Uterus (tissue), 3 donors: ENCODE measurements at regions not wholly inside any gene's neighbourhood (a gene's known extent, or its start where the extent isn't known, plus 50 kb on each side); places are given as distances from the start of the nearest gene placed in this dataset.

Source experiments
- DNase-seq, 2 donors: peaks; one replicate each; pipeline ENCODE4 v3.0.0-alpha.2; 2019 to 2020
- H3K27ac ChIP-seq, 2 donors: fragments of 200-600 bp; sonication (generic); 1 replicate in 1 of 2; 2 replicates in 1 of 2; pipeline ENCODE4 v1.5.1; 2016 to 2018
- H3K27me3 ChIP-seq, 2 donors: fragments of 200-600 bp; sonication (generic); one replicate each; pipeline ENCODE4 v1.5.1; 2018 to 2019; ENCODE audit warnings: control low read depth in 1 of 2
- H3K36me3 ChIP-seq, 2 donors: fragments of 200-600 bp; sonication (generic); one replicate each; pipeline ENCODE4 v1.5.1; 2019; ENCODE audit warnings: control low read depth in 1 of 2
- H3K4me1 ChIP-seq, 2 donors: fragments of 200-600 bp; sonication (generic); one replicate each; pipeline ENCODE4 v1.5.1; 2018 to 2019; ENCODE audit warnings: control low read depth in 1 of 2
- H3K4me3 ChIP-seq, 2 donors: fragments of 200-600 bp; sonication (generic); 1 replicate in 1 of 2; 2 replicates in 1 of 2; pipeline ENCODE4 v1.5.1; 2018 to 2019; ENCODE audit warnings: mild to moderate bottlenecking in 1 of 2
- H3K9me3 ChIP-seq, 2 donors: fragments of 200-600 bp; sonication (generic); one replicate each; pipeline ENCODE4 v1.5.1; 2019; ENCODE audit warnings: control low read depth in 1 of 2
- POLR2A ChIP-seq, 2 donors: fragments of 450-650 bp; IDR thresholded peaks; one replicate each; pipeline ENCODE4 v1.6.1; 2016; ENCODE audit warnings: antibody characterized with exemption in 2 of 2, mild to moderate bottlenecking in 1 of 2, moderate library complexity in 1 of 2
- intact Hi-C: fragments of 100-400 bp; cut with DNase I; formaldehyde crosslinking; loops from one replicate; pipeline ENCODE4 v1.15.1; 2023; ENCODE audit warnings: low total_unique reads
- TF ChIP-seq, protein P1 (sequence below), 4 experiments: fragments of 200-600 bp in 2 of 4; fragments of 450-650 bp in 2 of 4; sonication (generic) in 2 of 4; IDR thresholded peaks; one replicate each; pipeline ENCODE4 v1.5.1; 2016 to 2019; ENCODE audit warnings: antibody characterized with exemption in 4 of 4, mild to moderate bottlenecking in 2 of 4, moderate library complexity in 1 of 4
- donor health status: DM: yes; HTN: yes; CAD: no.

DNA sequence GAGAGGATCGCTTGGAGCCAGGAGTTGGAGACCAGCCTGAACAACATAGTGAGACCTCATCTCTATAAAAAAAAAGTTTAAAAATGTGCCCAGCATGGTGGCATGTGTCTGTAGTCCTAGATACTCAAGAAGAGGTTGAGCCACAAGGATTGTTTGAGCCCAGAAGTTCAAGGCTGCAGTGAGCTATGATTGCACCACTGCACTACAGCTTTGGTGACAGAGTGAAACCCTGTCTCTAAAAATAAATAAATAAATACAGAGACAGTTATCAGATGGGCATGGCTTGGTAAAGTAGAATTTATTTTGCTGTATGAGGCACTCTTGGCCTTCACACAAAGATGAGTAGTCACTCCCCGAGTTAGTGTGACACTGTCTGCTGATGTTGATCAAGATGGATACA, 54.1 kb upstream of the SPRY1 start:
- intact Hi-C loops = no loop called here
- no peak for DNase-seq
- Histone ChIP-seq H3K36me3 (no peaks in the 10 kb centered on the region), H3K4me3 (no peak overlapping the region), H3K4me1 (peaks cover 0 to 4% of the 10 kb centered on the region in 2 donors), H3K27ac (peak overlapping the region; percentile 56 to 72), H3K9me3 (no peaks in the 10 kb centered on the region), H3K27me3 (no peaks in the 10 kb centered on the region)
- no peak for TF ChIP-seq POLR2A (IDR thresholded peaks at IDR 0.05)
- TF ChIP-seq, protein P1, sequence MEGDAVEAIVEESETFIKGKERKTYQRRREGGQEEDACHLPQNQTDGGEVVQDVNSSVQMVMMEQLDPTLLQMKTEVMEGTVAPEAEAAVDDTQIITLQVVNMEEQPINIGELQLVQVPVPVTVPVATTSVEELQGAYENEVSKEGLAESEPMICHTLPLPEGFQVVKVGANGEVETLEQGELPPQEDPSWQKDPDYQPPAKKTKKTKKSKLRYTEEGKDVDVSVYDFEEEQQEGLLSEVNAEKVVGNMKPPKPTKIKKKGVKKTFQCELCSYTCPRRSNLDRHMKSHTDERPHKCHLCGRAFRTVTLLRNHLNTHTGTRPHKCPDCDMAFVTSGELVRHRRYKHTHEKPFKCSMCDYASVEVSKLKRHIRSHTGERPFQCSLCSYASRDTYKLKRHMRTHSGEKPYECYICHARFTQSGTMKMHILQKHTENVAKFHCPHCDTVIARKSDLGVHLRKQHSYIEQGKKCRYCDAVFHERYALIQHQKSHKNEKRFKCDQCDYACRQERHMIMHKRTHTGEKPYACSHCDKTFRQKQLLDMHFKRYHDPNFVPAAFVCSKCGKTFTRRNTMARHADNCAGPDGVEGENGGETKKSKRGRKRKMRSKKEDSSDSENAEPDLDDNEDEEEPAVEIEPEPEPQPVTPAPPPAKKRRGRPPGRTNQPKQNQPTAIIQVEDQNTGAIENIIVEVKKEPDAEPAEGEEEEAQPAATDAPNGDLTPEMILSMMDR (IDR thresholded peaks at IDR 0.05) = no peak

GRCh38 chr4:123343400-123344041, 53.1 kb upstream of the SPRY1 start:
- H3K4me1 ChIP-seq = peaks cover 0 to 4% of the 10 kb centered on the region in 2 donors
- intact Hi-C loops = no loop called here
- peak overlapping the region; percentile 56 to 72 for H3K27ac ChIP-seq
- TF ChIP-seq POLR2A (IDR thresholded peaks at IDR 0.05) = no peak
- TF ChIP-seq, protein P1 (IDR thresholded peaks at IDR 0.05) = no peak
- no peaks in the 10 kb centered on the region for H3K36me3 ChIP-seq
- no peaks in the 10 kb centered on the region for H3K27me3 ChIP-seq
- H3K4me3 ChIP-seq = no peak overlapping the region
- peak in 1 of 2 donors; percentile 23 for DNase-seq
- no peaks in the 10 kb centered on the region for H3K9me3 ChIP-seq

DNA sequence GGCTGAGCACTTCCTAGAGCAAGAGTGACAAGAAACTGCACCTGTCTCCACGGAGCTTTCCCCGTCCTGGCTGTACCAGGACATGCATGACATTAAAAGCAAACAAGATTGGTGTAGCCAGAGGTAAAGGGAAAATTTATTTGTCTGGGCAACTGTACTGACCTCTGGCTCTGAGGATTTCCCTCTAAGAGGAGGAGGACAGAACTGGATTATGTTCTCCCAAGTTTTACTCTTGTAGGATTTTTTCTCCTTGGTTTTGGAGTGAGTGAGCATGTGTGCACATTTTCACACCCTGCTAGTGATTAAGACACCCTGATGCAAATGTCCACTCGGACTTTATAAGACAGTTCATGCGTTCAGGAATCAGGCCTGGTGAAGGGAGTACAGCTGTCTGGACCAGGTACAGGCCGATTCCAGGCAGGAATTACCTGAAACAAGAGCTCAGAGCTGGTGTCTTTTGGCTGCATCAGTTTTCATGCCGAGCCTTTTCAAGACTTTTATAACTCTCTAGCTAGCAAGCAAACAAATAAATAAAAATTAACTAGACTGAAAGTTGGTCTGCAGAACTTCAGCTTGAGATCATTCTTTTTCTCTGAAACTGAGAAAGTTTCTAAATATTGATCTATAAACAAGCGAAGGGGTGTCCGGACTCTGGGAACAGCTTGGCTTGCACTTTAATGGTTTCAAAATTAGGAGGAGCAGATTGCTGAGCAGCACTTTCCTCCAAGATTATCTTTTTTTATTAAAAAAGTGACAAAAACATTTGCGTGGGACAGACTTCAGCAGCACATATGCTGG, 51.3 kb upstream of the SPRY1 start:
- Histone ChIP-seq H3K9me3 (no peaks in the 10 kb centered on the region), H3K4me3 (no peak overlapping the region), H3K36me3 (no peaks in the 10 kb centered on the region), H3K27me3 (no peaks in the 10 kb centered on the region), H3K4me1 (peaks cover 0 to 4% of the 10 kb centered on the region in 2 donors), H3K27ac (peak overlapping the region in 1 of 2 donors; percentile 72)
- no peak for DNase-seq
- TF ChIP-seq POLR2A (IDR thresholded peaks at IDR 0.05) = no peak
- TF ChIP-seq, protein P1 (IDR thresholded peaks at IDR 0.05) = no peak
- intact Hi-C loops = no loop called here

DNA sequence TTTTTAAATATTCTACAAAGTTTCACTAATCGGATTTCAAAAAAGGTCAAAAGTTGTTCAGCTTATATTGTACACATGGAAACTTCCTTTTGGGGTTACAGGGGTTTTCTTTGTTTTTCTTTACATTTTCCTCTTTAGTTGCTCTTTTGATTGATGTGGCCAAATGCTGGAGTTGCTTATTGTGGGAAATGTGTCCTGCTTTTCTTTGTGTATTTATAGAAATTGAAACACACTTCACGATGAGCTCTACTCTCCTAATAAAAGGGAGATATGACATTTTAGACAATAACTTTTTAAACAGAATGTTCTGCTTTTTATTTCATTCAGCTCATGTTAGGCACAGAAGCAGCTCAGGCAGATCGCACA, 50.7 kb upstream of the SPRY1 start:
- intact Hi-C loops = no loop called here
- no peaks in the 10 kb centered on the region for H3K27me3 ChIP-seq
- no peaks in the 10 kb centered on the region for H3K36me3 ChIP-seq
- H3K27ac ChIP-seq = peak overlapping the region in 1 of 2 donors; percentile 72
- TF ChIP-seq, protein P1 (IDR thresholded peaks at IDR 0.05) = no peak
- no peak for TF ChIP-seq POLR2A (IDR thresholded peaks at IDR 0.05)
- no peaks in the 10 kb centered on the region for H3K9me3 ChIP-seq
- no peak for DNase-seq
- no peak overlapping the region for H3K4me3 ChIP-seq
- H3K4me1 ChIP-seq = peaks cover 0 to 4% of the 10 kb centered on the region in 2 donors

- no peak for DNase-seq
- Histone ChIP-seq H3K4me3 (no peak overlapping the region), H3K4me1 (peaks cover 0 to 4% of the 10 kb centered on the region in 2 donors), H3K27me3 (no peaks in the 10 kb centered on the region), H3K36me3 (no peaks in the 10 kb centered on the region), H3K27ac (peak overlapping the region in 1 of 2 donors; percentile 72), H3K9me3 (no peaks in the 10 kb centered on the region)
- no peak for TF ChIP-seq POLR2A (IDR thresholded peaks at IDR 0.05)
- TF ChIP-seq, protein P1 (IDR thresholded peaks at IDR 0.05) = no peak
- intact Hi-C loops = no loop called here
Measured at GRCh38 chr4:123346330-123346940, 50.2 kb upstream of the SPRY1 start.
